ENCODE measurements at regions not wholly inside any gene's neighbourhood (a gene's known extent, or its start where the extent isn't known, plus 50 kb on each side); places are given as distances from the start of the nearest gene placed in this dataset.
"Not testable (repeated sequence)": the region's sequence is repeated elsewhere in the genome, so short reads cannot be mapped to it uniquely, and the experiment has no call there.

GRCh38 chr1:61580417-61580816 lies 144.5 kb downstream of the TM2D1 start:
- DNase-seq (ENCODE audit: low spot score): no peak

DNA sequence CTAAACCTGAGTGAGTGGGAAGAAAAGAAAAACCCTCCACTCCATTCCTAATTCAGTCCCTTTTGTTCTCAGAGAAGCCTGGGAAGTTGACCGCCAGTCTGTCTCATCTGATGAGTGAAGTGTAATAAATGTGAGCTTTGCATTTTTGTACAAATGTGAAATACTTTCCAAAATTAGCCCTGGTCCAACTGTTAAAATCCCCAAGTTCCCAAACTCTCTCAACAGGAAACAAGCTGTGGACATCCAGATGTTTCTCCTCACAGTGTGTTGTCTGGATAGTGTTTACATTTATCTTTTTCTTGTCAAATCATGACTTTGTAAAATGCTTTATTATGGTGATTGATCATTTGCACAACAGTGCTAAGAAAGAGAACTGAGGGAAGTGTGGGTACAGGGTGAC lies 145.1 kb downstream of the TM2D1 start:
- DNase-seq (ENCODE audit: low spot score): no peak

DNA sequence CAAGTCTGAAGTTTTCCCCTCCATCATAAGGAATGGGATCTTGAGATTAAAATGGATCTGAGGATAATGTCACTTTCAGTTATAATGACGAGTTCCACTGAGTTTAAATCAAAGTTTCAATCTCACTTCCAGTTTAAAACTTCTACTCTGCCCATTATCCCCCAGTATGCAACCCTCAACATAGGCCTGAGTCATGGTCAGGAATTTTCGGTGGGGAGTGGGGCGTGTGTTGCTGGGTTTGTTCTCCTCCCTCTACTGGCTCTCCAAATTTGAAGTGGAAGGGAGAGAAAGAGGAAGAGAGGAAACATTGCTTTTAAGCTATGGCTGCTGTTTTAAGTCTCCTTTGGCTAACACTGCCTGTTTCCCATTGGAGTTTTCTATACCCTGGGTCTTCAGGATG lies 152.9 kb downstream of the TM2D1 start:
- DNase-seq (ENCODE audit: low spot score): no peak

- no peak for DNase-seq (ENCODE audit: low spot score)
Observed at GRCh38 chr1:61570191-61570590, 154.8 kb downstream of the TM2D1 start.

DNA sequence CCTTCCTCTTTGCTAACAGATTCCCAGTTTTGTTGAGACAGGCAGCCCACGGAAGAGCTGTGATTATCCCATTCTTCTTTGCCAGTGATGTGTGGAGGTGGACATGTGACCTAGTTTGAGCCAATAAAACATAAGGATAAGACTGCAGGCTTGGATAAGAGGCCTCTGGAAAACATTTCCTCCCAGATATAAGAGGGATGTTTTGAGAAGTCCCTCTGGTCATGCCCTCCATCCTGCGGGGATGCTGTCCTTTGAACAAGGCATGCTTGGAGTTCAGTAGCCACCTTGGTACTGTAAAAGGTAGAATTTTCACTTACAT lies 155.7 kb downstream of the TM2D1 start:
- DNase-seq (ENCODE audit: low spot score): peak; percentile 15

DNA sequence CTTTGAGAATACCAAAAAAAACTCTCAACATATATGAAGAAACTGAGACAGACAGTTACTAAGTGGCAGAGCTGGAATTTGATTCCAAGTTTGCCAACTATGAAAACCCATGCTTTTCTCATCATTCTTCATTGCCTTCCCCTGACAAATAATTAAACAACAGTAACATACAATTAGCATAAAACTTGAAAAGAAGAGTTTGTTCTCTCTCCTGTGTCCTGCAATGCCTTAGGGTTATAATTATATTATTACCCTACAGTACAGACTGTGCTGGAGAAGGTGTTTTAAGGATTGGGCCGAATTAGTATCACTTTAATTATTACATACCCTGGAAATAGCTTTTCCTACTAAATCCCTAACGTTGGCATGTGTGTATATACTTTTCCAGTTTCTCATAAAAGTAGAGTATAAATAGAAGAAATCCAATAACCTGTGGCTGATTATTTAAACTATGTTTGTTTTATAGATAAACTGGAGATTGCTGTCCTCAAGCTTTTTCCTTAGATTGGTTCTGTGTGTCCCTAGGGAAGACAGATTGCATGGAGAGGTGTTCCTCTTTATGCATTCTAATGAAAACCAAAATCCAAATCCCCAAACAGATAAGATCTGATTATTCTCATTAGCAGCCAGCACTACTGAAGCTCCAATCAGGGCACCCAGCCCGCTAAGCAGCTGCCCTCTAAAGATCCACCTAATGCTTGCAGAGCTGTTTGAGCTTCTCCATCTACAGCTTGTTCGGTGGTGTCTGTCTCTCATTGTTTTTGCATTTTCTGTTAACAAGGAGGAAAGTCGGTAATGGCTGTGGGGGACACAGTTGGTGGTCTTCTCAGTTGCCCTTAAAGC lies 156.3 kb downstream of the TM2D1 start:
- DNase-seq (ENCODE audit: low spot score): peak; percentile 15

DNA sequence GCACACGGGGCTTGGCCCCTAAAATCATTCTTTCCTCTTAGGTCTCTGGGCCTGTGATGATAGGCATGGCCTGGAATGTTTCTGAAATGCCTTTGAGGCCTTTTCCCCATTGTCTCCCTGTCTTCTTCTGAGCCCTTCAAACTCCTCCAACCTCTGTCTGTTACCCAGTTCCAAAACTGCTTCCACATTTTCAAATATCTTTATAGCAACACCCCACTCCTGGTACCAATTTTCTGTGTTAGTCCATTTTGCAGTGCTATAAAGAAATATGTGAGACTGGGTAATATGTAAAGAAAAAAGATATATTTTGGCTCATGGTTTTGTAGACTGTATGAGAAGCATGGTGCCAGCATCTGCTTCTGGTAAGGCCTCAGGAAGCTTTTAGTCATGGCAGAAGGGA lies 158.8 kb downstream of the TM2D1 start:
- DNase-seq (ENCODE audit: low spot score): no peak

DNA sequence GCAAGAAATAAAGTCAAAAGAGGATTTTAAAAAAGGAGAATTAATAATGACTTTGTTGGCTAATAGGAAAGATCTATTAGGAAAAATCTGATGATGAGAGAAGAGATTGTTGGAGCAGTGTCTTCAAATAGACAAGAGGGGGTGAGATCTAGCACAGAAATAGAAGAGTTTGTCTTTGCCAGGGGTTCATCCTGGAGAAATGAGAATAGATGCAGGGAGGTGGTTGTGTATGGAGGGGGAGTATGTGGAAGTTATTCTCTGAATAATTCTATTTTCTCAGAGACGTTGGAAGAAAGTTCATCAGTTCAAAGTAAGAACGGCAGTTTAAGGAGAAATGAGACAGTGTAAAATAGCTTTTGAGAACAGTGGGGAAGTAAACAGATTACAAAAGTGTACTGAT lies 161.3 kb downstream of the TM2D1 start:
- DNase-seq (ENCODE audit: low spot score): no peak

DNA sequence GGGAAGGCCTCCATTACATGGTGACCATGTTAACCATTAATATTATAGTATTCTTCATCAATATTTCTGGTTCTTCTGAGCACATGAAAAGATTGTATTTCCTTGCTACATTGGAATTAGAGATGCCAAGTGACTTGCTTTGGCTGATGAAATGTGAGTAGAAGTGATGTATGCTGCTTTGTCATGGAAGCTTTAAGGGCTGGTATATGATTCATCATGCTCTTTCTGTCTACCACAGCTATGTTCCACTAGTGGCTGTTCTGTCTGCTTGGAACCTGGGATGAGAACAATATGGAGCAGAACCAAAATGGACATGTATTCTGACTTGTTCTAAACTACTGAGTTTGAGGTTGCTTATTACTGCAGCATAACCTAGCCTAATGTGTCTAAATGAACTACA lies 163.3 kb downstream of the TM2D1 start:
- no peak for DNase-seq (ENCODE audit: low spot score)

DNA sequence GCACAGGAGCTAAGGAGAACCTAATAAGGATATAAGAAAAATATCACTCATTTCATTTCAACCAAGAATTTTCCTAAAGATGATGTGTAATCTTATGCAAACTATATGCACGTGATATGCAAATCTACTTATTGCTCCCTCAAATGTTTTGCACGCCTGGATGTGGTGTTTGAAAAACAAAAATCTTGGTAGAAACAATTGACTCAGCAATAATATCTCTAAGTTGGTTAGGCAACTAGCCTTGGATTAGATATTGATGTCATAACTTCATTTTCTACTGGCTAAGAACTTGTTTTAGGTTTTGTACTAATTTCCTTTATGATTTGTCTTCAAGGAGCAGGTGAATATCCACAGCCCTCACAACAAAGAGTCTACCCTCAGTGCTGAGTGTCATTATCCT lies 164.6 kb downstream of the TM2D1 start:
- no peak for DNase-seq (ENCODE audit: low spot score)

GRCh38 chr1:61556631-61557030 lies 168.3 kb downstream of the TM2D1 start:
- no peak for DNase-seq (ENCODE audit: low spot score)

GRCh38 chr1:61552630-61553305 lies 172.2 kb downstream of the TM2D1 start:
- no peak for DNase-seq (ENCODE audit: low spot score)

DNA sequence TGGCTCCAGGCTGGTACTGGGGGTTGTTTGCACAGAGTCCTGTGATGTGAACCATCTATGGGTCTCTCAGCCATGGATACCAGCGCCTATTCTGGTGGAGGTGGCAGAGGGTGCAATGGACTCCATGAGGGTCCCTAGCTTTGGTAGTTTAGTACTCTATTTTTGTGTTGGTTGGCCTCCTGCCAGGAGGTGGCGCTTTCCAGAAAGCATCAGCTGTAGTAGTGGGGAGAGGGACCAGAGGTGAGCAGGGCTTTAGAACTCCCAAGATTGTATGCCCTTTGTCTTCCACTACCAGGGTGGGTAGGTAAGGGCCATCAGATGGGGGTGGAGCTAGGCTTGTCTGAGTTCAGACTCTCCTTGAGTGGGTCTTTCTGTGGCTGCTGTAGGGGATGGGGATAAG lies 177.6 kb downstream of the TM2D1 start:
- DNase-seq (ENCODE audit: low spot score): not testable (repeated sequence)

GRCh38 chr1:61544870-61545269 lies 180.1 kb downstream of the TM2D1 start:
- DNase-seq (ENCODE audit: low spot score): not testable (repeated sequence)

DNA sequence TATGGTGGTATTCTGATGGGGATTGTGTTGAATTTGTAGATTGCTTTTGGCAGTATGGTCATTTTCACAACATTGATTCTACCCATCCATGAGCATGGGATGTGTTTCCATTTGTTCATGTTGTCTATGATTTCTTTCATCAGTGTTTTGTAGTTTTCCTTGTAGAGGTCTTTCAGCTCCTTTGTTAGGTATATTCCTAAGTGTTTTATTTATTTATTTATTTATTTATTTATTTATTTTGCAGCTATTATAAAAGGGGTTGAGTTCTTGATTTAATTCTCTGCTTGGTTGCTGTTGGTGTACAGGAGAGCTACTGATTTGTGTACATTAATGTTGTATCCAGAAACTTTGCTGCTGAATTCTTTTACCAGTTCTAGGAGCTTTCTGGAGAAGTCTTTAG lies 181.4 kb downstream of the TM2D1 start:
- not testable (repeated sequence) for DNase-seq (ENCODE audit: low spot score)

- DNase-seq (ENCODE audit: low spot score): no peak
Observed at GRCh38 chr1:61539720-61540462, 185.1 kb downstream of the TM2D1 start.

DNA sequence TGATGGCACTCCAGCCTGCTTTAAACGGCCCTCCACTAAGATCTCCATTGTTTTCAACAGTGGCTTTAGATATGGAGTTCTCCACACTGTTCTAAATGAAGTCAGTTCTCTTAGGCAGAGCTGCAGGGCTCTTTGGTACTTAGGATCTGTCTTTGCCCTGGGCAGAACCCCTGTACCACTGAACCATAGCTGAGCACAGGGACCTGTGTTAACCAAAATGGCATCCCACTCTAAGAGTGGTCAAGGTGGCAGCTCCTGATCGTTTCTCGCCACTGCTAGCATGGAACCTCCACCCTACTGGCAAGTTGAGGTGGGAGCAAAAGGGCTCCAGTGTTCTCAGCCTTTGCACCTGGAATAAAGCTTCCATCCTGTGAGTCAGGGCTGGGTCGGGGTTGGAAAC lies 186.7 kb downstream of the TM2D1 start:
- DNase-seq (ENCODE audit: low spot score): no peak

GRCh38 chr1:61536174-61537108 lies 188.5 kb downstream of the TM2D1 start:
- no peak for DNase-seq (ENCODE audit: low spot score)

- no peak for DNase-seq (ENCODE audit: low spot score)
Observed at GRCh38 chr1:61534847-61535246, 190.1 kb downstream of the TM2D1 start.

GRCh38 chr1:61533546-61533945 lies 191.4 kb downstream of the TM2D1 start:
- no peak for DNase-seq (ENCODE audit: low spot score)

- no peak for DNase-seq (ENCODE audit: low spot score)
Observed at GRCh38 chr1:61531716-61532115, 193.2 kb downstream of the TM2D1 start.
